Dermis blood vessel endothelial cell (primary cell): ENCODE measurements at regions not wholly inside any gene's neighbourhood (a gene's known extent, or its start where the extent isn't known, plus 50 kb on each side); places are given as distances from the start of the nearest gene placed in this dataset.
"Not testable (repeated sequence)": the region's sequence is repeated elsewhere in the genome, so short reads cannot be mapped to it uniquely, and the experiment has no call there.

ENCODE experiments used
- DNase-seq: peaks from one replicate; pipeline ENCODE4 v3.0.0; 2010

- no peak for DNase-seq
Observed at GRCh38 chr15:100769043-100769974, 110.3 kb upstream of the ALDH1A3 start.

- DNase-seq = no peak
Observed at GRCh38 chr15:100769975-100770340, 109.7 kb upstream of the ALDH1A3 start.

GRCh38 chr15:100770661-100771584, 108.7 kb upstream of the ALDH1A3 start:
- DNase-seq = no peak

- peak; percentile 13 for DNase-seq
Observed at GRCh38 chr15:100771746-100772145, 107.9 kb upstream of the ALDH1A3 start.

GRCh38 chr15:100772478-100772877, 107.2 kb upstream of the ALDH1A3 start:
- no peak for DNase-seq

GRCh38 chr15:100772892-100773520, 106.6 kb upstream of the ALDH1A3 start:
- no peak for DNase-seq

GRCh38 chr15:100774044-100774443, 105.6 kb upstream of the ALDH1A3 start:
- DNase-seq = not testable (repeated sequence)

- no peak for DNase-seq
Observed at GRCh38 chr15:100775581-100776185, 103.9 kb upstream of the ALDH1A3 start.

GRCh38 chr15:100777821-100778220, 101.8 kb upstream of the ALDH1A3 start:
- no peak for DNase-seq

GRCh38 chr15:100778831-100779288, 100.8 kb upstream of the ALDH1A3 start:
- peak; percentile 35 for DNase-seq

GRCh38 chr15:100779331-100780207, 100.1 kb upstream of the ALDH1A3 start:
- no peak for DNase-seq

GRCh38 chr15:100780208-100780800, 99.3 kb upstream of the ALDH1A3 start:
- no peak for DNase-seq

GRCh38 chr15:100781061-100781960, 98.3 kb upstream of the ALDH1A3 start:
- DNase-seq = no peak

GRCh38 chr15:100781961-100782530, 97.6 kb upstream of the ALDH1A3 start:
- DNase-seq = no peak

- no peak for DNase-seq
Observed at GRCh38 chr15:100783291-100783690, 96.3 kb upstream of the ALDH1A3 start.

GRCh38 chr15:100783760-100784492, 95.7 kb upstream of the ALDH1A3 start:
- no peak for DNase-seq

- DNase-seq = no peak
Observed at GRCh38 chr15:100784493-100785180, 95.0 kb upstream of the ALDH1A3 start.
